NOMO-1 (cell line): ENCODE measurements at regions not wholly inside any gene's neighbourhood (a gene's known extent, or its start where the extent isn't known, plus 50 kb on each side); places are given as distances from the start of the nearest gene placed in this dataset.
"Not testable (repeated sequence)": the region's sequence is repeated elsewhere in the genome, so short reads cannot be mapped to it uniquely, and the experiment has no call there.

Source experiments
- DNase-seq, 2 experiments: peaks; one replicate each; lab custom pipeline; 2025; ENCODE audit not compliant: unreplicated experiment in 2 of 2; lab: John Stamatoyannopoulos, UW

DNA sequence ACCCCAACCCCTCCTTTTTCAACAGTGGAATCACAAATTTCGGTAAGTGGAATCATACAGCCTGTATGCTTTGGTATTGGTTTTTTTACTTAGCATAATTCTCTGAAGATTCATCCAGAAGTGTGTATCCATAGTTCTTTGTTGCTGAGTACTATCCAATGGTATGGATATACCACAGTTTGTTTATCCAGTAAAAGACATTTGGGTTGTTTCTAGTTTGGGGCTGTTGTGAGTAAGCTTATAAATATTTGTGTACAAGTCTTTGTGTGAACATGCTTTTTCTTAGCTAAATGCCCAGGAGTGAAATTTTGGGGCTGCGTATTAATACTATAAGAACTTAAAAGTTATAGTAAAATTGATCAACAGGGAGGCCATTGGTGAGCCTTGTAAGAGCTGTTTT lies 57.5 kb upstream of the GC start:
- DNase-seq: no peak

DNA sequence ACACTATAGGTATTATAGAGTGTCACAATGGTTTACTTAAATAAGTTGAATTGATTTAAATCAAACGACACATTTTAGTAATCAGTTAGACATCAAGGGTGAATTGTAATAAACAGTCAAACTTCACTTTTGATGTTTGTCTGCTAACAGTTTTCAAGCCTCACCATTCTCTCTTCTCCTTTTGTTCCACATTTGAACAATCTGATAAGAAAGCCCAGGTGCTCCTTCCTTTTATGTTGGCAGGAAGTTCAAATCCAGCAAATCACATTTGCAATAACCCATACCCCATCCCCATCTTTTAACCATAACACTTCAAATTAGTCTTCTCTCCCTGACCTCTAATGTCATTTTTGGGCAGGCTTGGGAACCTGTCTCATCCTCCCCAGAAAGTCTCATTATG lies 63.4 kb upstream of the GC start:
- no peak for DNase-seq

DNA sequence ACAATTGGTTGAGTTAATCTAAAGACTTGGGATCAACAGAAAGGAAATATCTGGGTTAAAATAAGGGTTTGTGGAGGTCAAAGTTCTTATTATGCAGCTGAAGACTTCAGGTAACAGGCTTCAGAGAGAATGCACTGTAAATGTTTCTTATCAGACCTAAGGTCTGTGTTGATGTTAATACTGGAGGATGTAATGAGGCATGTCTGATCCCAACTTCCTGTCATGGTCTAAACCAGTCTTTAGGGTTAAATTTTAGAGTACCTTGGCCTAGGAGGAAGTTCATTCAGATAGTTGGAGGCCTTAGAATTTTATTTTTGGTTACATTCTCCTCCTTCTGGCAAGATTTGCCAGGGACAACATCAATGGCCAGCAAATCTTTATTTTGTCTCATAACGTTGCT lies 72.1 kb upstream of the GC start:
- DNase-seq: no peak

- no peak for DNase-seq
Measured at GRCh38 chr4:71857713-71858451, 74.0 kb upstream of the GC start.

GRCh38 chr4:71860643-71861042 lies 76.8 kb upstream of the GC start:
- DNase-seq: no peak

GRCh38 chr4:71862315-71862714 lies 78.4 kb upstream of the GC start:
- DNase-seq: no peak

DNA sequence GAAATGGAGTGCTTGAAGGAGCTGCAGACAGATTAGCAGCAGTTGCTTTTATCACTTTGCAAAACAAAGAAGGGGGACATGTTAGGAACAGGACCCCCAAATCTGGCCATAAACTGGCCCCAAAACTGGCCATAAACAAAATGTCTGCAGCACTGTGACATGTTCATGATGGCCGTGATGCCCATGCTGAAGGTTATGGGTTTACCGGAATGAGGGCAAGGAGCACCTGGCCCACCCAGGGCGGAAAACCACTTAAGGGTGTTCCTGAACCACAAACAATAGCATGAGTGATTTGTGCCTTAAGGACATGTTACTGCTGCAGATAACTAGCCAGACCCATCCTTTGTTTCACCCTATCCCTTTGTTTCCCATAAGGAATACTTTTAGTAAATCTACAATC lies 79.6 kb upstream of the GC start:
- no peak for DNase-seq

DNA sequence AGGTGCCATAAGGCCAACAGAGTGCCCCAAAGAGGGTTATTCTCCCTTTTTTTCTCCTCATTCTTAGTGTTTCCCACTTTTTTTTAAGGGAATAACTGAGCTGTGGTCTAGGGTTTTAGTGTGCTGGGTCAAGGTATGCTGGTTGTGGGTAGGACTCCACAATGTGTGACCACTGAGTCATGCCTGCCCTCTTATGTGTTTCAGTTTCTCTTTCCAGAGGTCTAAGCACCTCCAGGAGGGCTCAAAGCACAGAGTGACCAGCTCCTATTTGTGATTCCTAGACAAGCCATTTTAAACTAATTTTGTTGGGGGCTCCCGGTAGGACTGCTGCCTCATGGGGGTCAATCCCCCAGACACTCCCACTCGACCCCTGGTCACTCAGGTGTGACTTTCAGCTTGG lies 80.5 kb upstream of the GC start:
- DNase-seq: no peak

DNA sequence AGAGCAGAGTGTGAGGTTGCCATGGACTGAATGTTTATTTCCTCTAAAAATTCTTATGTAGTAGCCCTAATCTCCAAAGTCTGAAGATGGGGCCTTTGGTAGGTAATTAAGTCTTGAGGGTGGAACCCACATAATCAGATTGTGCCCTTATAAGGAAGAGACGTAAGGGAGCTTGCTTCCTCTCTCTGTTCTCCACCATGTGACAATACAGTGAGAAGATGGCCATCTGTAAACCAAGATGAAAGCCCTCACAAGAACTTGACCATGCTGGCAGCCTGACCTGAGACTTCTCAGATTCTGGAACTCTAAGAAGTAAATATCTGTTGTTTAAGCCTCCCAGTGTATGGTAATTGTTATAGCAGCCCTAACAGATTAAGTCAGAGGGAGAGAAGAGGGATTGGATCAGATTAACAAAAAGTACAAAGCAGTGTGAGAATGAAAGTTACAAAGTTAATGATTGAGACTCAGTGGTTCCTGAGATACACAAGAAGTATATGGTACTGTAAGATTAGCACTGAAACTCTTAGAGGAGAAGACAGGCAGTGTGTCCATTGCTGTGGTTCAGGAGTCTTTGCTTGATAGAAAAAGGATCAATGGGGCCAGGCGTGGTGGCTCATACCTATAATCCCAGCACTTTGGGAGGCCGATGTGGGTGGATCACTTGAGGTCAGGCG lies 82.5 kb upstream of the GC start:
- no peak for DNase-seq

DNA sequence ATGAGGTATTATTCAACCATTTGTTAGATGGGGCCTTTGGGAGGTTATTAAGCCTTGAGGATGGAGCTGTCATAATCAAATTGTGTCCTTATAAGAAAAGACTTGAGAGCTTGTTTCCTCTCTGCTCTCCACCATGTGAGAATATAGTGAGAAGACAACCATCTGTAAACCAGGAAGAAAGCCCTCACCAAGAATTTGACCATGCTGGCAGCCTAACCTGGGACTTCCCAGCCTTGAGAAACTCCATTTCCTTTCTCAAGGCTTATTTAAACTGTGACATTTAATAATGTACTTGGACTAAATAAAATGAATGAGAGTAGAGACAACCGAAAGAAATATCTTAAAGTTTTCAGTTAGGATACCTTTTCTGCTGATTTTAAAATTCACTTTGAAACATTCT lies 83.7 kb upstream of the GC start:
- no peak for DNase-seq

GRCh38 chr4:71870456-71870855 lies 86.6 kb upstream of the GC start:
- DNase-seq: no peak

GRCh38 chr4:71872221-71872620 lies 88.3 kb upstream of the GC start:
- no peak for DNase-seq

DNA sequence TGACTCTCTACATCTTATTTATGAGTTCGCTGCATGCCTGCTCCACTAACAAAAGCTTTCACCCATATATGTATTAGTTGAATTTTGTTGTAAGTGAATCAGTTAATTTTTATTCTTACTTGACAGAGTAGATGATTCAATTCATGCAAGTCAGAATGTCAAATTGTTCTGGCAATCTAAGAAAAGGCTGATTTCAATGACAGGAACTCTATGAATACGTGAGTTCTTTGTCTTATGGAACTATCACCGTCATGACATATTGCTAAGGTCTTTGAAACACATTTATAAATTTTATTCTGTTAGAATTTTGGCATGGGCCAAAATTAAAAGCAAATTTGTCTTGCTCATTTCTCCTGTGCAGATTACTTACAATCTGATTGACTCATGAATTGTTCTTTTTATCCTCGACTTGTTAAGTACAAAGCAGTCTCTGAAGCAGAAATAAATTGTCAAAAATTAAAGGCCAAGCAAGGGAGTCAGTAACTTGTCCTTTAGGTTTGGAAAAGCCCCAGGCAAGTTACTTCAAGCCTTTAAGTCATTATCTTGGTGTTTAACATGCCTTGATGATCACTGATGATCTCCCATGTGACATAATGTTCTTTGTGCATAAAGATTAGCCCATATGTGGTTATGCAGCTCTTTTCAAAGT lies 89.0 kb upstream of the GC start:
- DNase-seq: no peak

DNA sequence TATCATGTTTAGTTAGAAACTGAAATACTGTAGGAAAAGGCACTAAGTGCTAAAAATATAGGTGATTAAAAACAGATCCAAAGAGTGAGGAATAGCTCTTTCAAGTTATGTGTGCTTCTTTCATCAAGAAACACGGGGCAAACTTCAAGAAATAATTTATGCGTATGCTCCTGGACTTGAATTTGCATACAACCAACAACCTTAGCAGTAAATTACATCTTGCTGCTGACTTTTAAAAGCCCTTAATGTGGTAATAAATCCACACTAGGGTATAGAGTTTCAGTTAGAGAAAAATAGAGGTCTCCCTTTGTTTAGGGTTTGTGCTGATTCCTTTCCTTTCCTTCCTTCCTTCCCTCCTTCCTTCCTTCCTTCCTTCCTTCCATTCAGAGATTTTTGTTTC lies 94.5 kb upstream of the GC start:
- DNase-seq: no peak

GRCh38 chr4:71882113-71882841 lies 98.4 kb upstream of the GC start:
- DNase-seq: no peak

DNA sequence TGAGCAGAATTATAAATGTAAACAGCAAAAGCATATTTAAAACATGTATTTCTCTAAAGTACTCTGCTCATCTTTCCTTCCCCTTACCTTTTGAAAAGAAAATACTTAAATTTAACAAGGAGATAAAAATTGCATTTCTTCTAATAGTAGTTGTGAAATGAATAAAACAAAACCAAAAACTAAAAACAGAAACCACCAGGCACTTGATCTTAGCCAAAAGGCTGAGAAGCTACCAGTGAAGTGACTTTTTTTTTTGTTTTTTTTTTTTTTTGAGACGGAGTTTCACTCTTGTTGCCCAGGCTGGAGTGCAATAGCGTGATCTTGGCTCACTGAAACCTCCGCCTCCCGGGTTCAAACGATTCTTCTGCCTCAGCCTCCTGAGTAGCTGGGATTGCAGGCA lies 116.5 kb upstream of the GC start:
- DNase-seq: not testable (repeated sequence)

DNA sequence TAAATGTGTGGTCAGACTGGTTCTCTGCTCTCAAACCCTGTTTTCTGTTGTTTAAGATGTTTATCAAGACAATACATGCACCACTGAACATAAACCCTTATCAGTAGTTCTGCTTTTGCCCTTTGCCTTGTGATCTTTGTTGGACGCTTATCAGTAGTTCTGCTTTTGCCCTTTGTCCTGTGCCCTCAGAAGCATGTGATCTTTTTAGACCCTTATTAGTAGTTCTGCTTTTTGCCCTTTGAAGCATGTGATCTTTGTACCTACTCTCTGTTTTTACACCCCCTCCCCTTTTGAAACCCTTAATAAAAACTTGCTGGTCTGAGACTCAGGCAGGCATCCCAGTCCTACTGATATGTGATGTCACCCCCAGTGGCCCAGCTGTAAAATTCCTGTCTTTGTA lies 121.7 kb upstream of the GC start:
- DNase-seq: not testable (repeated sequence)

GRCh38 chr4:71906096-71906495 lies 122.2 kb upstream of the GC start:
- DNase-seq: no peak

- no peak for DNase-seq
Measured at GRCh38 chr4:71907071-71907470, 123.2 kb upstream of the GC start.

DNA sequence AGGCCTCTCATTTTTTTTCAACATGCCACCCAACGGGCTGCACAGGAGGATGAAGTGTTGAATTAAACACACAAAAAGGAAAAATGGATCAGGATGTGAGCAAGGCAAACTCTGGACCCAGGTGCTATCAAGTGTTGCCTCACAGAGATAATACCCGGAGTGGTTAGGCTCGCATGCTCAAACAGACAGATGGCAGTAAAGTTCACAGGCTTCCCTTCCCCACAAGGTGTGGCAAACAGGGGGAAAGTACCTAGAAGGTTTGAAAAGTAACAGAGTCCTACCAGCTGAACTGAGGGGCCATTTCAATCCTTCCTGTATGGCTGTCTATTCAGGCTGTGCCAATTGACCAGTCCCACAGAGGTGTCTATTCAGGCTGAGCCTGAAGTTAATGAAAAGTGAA lies 123.9 kb upstream of the GC start:
- no peak for DNase-seq

- DNase-seq: no peak
Measured at GRCh38 chr4:71913275-71913674, 118.5 kb upstream of the NPFFR2 start.
